ENCODE measurements at regions not wholly inside any gene's neighbourhood (a gene's known extent, or its start where the extent isn't known, plus 50 kb on each side); places are given as distances from the start of the nearest gene placed in this dataset.
"Not testable (repeated sequence)": the region's sequence is repeated elsewhere in the genome, so short reads cannot be mapped to it uniquely, and the experiment has no call there.

- no peak for DNase-seq (ENCODE audit: low spot score)
Measured at GRCh38 chr9:105114318-105114717, 130.1 kb upstream of the SLC44A1 start.

- no peak for DNase-seq (ENCODE audit: low spot score)
Measured at GRCh38 chr9:105114964-105115728, 129.3 kb upstream of the SLC44A1 start.

- DNase-seq (ENCODE audit: low spot score) = no peak
Measured at GRCh38 chr9:105116052-105116868, 128.2 kb upstream of the SLC44A1 start.

GRCh38 chr9:105117234-105117633 lies 127.2 kb upstream of the SLC44A1 start:
- no peak for DNase-seq (ENCODE audit: low spot score)

GRCh38 chr9:105118636-105119035 lies 125.8 kb upstream of the SLC44A1 start:
- no peak for DNase-seq (ENCODE audit: low spot score)

GRCh38 chr9:105119156-105119555 lies 125.3 kb upstream of the SLC44A1 start:
- no peak for DNase-seq (ENCODE audit: low spot score)

GRCh38 chr9:105121861-105122430 lies 122.5 kb upstream of the SLC44A1 start:
- DNase-seq (ENCODE audit: low spot score) = no peak

GRCh38 chr9:105124598-105124997 lies 119.9 kb upstream of the SLC44A1 start:
- not testable (repeated sequence) for DNase-seq (ENCODE audit: low spot score)

- DNase-seq (ENCODE audit: low spot score) = no peak
Measured at GRCh38 chr9:105126226-105126625, 118.2 kb upstream of the SLC44A1 start.

GRCh38 chr9:105127863-105128220 lies 116.6 kb upstream of the SLC44A1 start:
- no peak for DNase-seq (ENCODE audit: low spot score)

- DNase-seq (ENCODE audit: low spot score) = no peak
Measured at GRCh38 chr9:105128908-105129600, 115.4 kb upstream of the SLC44A1 start.

GRCh38 chr9:105129731-105130130 lies 114.7 kb upstream of the SLC44A1 start:
- no peak for DNase-seq (ENCODE audit: low spot score)

GRCh38 chr9:105131981-105132380 lies 112.5 kb upstream of the SLC44A1 start:
- no peak for DNase-seq (ENCODE audit: low spot score)

GRCh38 chr9:105132606-105133005 lies 111.8 kb upstream of the SLC44A1 start:
- no peak for DNase-seq (ENCODE audit: low spot score)

- DNase-seq (ENCODE audit: low spot score) = no peak
Measured at GRCh38 chr9:105138306-105138801, 106.1 kb upstream of the SLC44A1 start.

- DNase-seq (ENCODE audit: low spot score) = no peak
Measured at GRCh38 chr9:105141146-105141975, 103.1 kb upstream of the SLC44A1 start.

- no peak for DNase-seq (ENCODE audit: low spot score)
Measured at GRCh38 chr9:105141976-105142250, 102.5 kb upstream of the SLC44A1 start.

GRCh38 chr9:105142406-105143135 lies 101.9 kb upstream of the SLC44A1 start:
- DNase-seq (ENCODE audit: low spot score) = no peak

- DNase-seq (ENCODE audit: low spot score) = no peak
Measured at GRCh38 chr9:105143136-105143430, 101.4 kb upstream of the SLC44A1 start.

GRCh38 chr9:105144076-105144475 lies 100.4 kb upstream of the SLC44A1 start:
- DNase-seq (ENCODE audit: low spot score) = no peak

GRCh38 chr9:105144841-105145240 lies 99.6 kb upstream of the SLC44A1 start:
- DNase-seq (ENCODE audit: low spot score) = no peak
